HepG2 (cell line): ENCODE measurements at regions not wholly inside any gene's neighbourhood (a gene's known extent, or its start where the extent isn't known, plus 50 kb on each side); places are given as distances from the start of the nearest gene placed in this dataset.

Experiments
- ATAC-seq: fragments of 200-7000 bp; cut with Tn5 transposase; 3 replicates; pipeline ENCODE4 v1.9.1; 2020; ENCODE audit warnings: mild to moderate bottlenecking, moderate library complexity
- BruUV-seq: library from RNA; stranded (reverse); fragments of 400-500 nt; replicated peaks from 2 replicates; lab custom pipeline; 2021; lab: Mats Ljungman, UMichigan
- CTCF ChIA-PET: fragments of 300-600 bp; formaldehyde crosslinking; extraction: SDS; loops from one replicate; lab custom pipeline; 2021; ENCODE audit warnings: low total read pairs, inconsistent platforms, low intra/inter-chr PET ratio; lab: Yijun Ruan, JAX
- POLR2A ChIA-PET: fragments of 350-600 bp; sonication (Branson Sonifier 250); formaldehyde crosslinking; loops from one replicate; lab custom pipeline; 2020; ENCODE audit warnings: antibody characterized with exemption, inconsistent platforms; lab: Yijun Ruan, JAX
- DNase-seq: peaks from one replicate; pipeline ENCODE4 v3.0.0-alpha.2; 2015; ENCODE audit warnings: low spot score
- FAIRE-seq: peaks from 3 replicates; lab custom pipeline; 2011; peaks lifted over from hg19 to GRCh38; lab: Jason Lieb, UNC
- H2AFZ ChIP-seq: one replicate; pipeline ENCODE4 v1.6.1; 2011; ENCODE audit warnings: low read length, inconsistent platforms
- H3K27ac ChIP-seq: fragments of 300-600 bp; 3 replicates; pipeline ENCODE4 v1.8.0; 2011; ENCODE audit warnings: mixed run types, mild to moderate bottlenecking, mixed read lengths, low read length, inconsistent platforms; ENCODE audit not compliant: insufficient read depth; ENCODE audit errors: extremely low read length
- H3K27me3 ChIP-seq, 2 experiments: fragments of 200-600 bp in 1 of 2; 2 replicates in 1 of 2; 3 replicates in 1 of 2; pipeline versions ENCODE4 v1.6.0 to v1.8.0; 2011; ENCODE audit warnings: low read length in 2 of 2, mild to moderate bottlenecking in 2 of 2, moderate library complexity in 2 of 2, inconsistent platforms in 1 of 2; ENCODE audit not compliant: insufficient read depth in 2 of 2, control insufficient read depth in 1 of 2
- H3K36me3 ChIP-seq, 2 experiments: fragments of 200-600 bp in 1 of 2; replicated peaks in 1 of 2; 2 replicates in 1 of 2; 3 replicates in 1 of 2; pipeline versions ENCODE4 v1.5.1 to v1.8.0; 2011; ENCODE audit warnings: low read length in 2 of 2, inconsistent platforms in 1 of 2; ENCODE audit not compliant: insufficient read depth in 2 of 2, control insufficient read depth in 1 of 2
- H3K4me1 ChIP-seq: 2 replicates; pipeline ENCODE4 v1.5.1; 2012; ENCODE audit warnings: low read length, inconsistent platforms; ENCODE audit not compliant: insufficient read depth
- H3K4me2 ChIP-seq: 2 replicates; pipeline ENCODE4 v1.6.0; 2011; ENCODE audit warnings: low read depth, low read length, inconsistent platforms
- H3K4me3 ChIP-seq, 3 experiments: fragments of 200-600 bp in 1 of 3; sonication (generic), shearing (Covaris generic) in 1 of 3; replicated peaks in 1 of 3; 2 replicates each; pipeline ENCODE4 v1.5.1; 2011 to 2016; ENCODE audit warnings: low read length in 3 of 3, inconsistent platforms in 2 of 3, low read depth in 2 of 3, mild to moderate bottlenecking in 2 of 3, control low read depth in 1 of 3, mixed read lengths in 1 of 3; ENCODE audit not compliant: insufficient read depth in 1 of 3
- H3K79me2 ChIP-seq: one replicate; pipeline ENCODE4 v1.6.1; 2011; ENCODE audit warnings: low read length, inconsistent platforms; ENCODE audit not compliant: insufficient read depth
- H3K9ac ChIP-seq: 2 replicates; pipeline ENCODE4 v1.6.0; 2011; ENCODE audit warnings: mild to moderate bottlenecking, low read depth, low read length, inconsistent platforms; ENCODE audit not compliant: insufficient read depth
- H3K9me3 ChIP-seq: 2 replicates; pipeline ENCODE4 v1.5.1; 2012; ENCODE audit warnings: mild to moderate bottlenecking, low read length
- H4K20me1 ChIP-seq: 2 replicates; pipeline ENCODE4 v1.6.0; 2011; ENCODE audit warnings: inconsistent platforms, mild to moderate bottlenecking, low read length, moderate library complexity; ENCODE audit not compliant: insufficient read depth
- ATF7-NPFF ChIP-seq: sonication (generic); formaldehyde crosslinking; IDR thresholded peaks from 2 replicates; pipeline ENCODE4 v1.8.1; 2023; ENCODE audit warnings: mild to moderate bottlenecking, low read depth, missing genetic modification reagents, moderate library complexity
- BCL6 ChIP-seq: IDR thresholded peaks from 2 replicates; pipeline ENCODE4 v1.6.1; 2016; ENCODE audit warnings: missing genetic modification reagents, missing compliant biosample characterization
- CEBPG ChIP-seq: IDR thresholded peaks from 2 replicates; pipeline ENCODE4 v1.6.1; 2016
- CHCHD3 ChIP-seq: sonication (generic); formaldehyde crosslinking; IDR thresholded peaks from 2 replicates; pipeline ENCODE4 v1.8.0; 2022; ENCODE audit warnings: mild to moderate bottlenecking, missing genetic modification reagents, moderate library complexity
- E2F2 ChIP-seq: sonication (generic); formaldehyde crosslinking; IDR thresholded peaks from 2 replicates; pipeline ENCODE4 v1.4.0; 2020; ENCODE audit warnings: missing genetic modification reagents, borderline replicate concordance
- KAT7 ChIP-seq: IDR thresholded peaks from 2 replicates; pipeline ENCODE4 v1.6.1; 2018; ENCODE audit warnings: borderline replicate concordance, missing compliant biosample characterization
- LBX2 ChIP-seq: sonication (generic); formaldehyde crosslinking; IDR thresholded peaks from 2 replicates; pipeline ENCODE4 v1.5.0; 2020; ENCODE audit warnings: missing genetic modification reagents, mild to moderate bottlenecking, borderline replicate concordance
- NFKB2 ChIP-seq: sonication (generic); formaldehyde crosslinking; IDR thresholded peaks from 2 replicates; pipeline ENCODE4 v1.4.0; 2020; ENCODE audit warnings: missing genetic modification reagents, borderline replicate concordance
- NFKBIZ ChIP-seq: IDR thresholded peaks from 2 replicates; pipeline ENCODE4 v1.6.1; 2018; ENCODE audit warnings: missing genetic modification reagents, missing compliant biosample characterization
- PHF5A ChIP-seq: IDR thresholded peaks from one replicate; pipeline ENCODE4 v1.6.1; 2018; ENCODE audit warnings: low read depth, missing genetic modification reagents; ENCODE audit not compliant: unreplicated experiment
- SALL2 ChIP-seq: sonication (generic); formaldehyde crosslinking; IDR thresholded peaks from 2 replicates; pipeline ENCODE4 v1.8.1; 2023; ENCODE audit warnings: mild to moderate bottlenecking, missing genetic modification reagents, inconsistent platforms
- TBX2 ChIP-seq: sonication (generic); formaldehyde crosslinking; IDR thresholded peaks from 2 replicates; pipeline ENCODE4 v1.5.0; 2020; ENCODE audit warnings: missing genetic modification reagents, mild to moderate bottlenecking, borderline replicate concordance
- TEAD3 ChIP-seq: optimal IDR thresholded peaks from 2 replicates; pipeline ENCODE3; 2016; ENCODE audit warnings: borderline replicate concordance
- ZBTB2 ChIP-seq: sonication (generic); formaldehyde crosslinking; IDR thresholded peaks from 2 replicates; pipeline ENCODE4 v1.8.0; 2022; ENCODE audit warnings: low read depth, missing genetic modification reagents
- ZNF644 ChIP-seq: IDR thresholded peaks from 2 replicates; pipeline ENCODE4 v1.6.1; 2016; ENCODE audit warnings: low read depth
- WGBS: methylation state at CpG from one replicate; pipeline ENCODE4 v1.1.6; 2017; ENCODE audit warnings: low lambda C conversion rate; 5-methylcytosine and 5-hydroxymethylcytosine counted together
- in situ Hi-C: cut with HindIII; loops from 2 replicates; pipeline ENCODE4 v1.10.0; 2017; ENCODE audit warnings: low pct_unique_long_range_greater_than_20kb; ENCODE audit not compliant: extremely low pct_ligation_motif_present
- intact Hi-C: fragments of 100-400 bp; cut with micrococcal nuclease; formaldehyde crosslinking; loops from one replicate; pipeline ENCODE4 v1.10.0; 2022; ENCODE audit not compliant: unreplicated experiment
- TF ChIP-seq, protein P1 (sequence below): sonication (generic); formaldehyde crosslinking; IDR thresholded peaks from one replicate; pipeline ENCODE4 v1.5.1; 2020; ENCODE audit warnings: mild to moderate bottlenecking, missing genetic modification reagents; ENCODE audit errors: not compliant biosample characterization

DNA sequence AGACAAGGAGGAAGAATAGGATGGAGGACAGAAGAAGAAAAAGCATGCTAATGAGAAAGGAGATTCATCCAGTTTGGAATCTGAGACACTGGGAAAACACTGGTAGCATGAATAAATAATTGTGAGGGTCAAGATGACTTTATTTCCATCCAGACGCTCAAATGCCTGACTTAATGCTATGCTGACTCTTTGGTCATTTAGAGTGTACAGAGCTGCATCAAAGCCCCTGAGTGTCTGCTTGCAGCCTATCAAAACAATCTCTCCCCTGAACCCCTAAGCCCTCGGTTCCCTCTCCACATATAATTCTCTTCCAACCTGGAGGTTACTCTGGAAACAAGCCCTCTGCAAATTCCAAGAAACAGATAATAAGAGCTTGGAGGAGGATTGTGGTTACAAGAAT lies 208.8 kb downstream of the MAGEB17 start:
- Histone ChIP-seq H3K27ac (no peak overlapping the region), H4K20me1 (no peaks in the 10 kb centered on the region), H2AFZ (no peak overlapping the region), H3K9ac (no peak overlapping the region), H3K27me3 (no peaks in the 10 kb centered on the region), H3K36me3 (no peaks in the 10 kb centered on the region), H3K4me3 (no peak overlapping the region), H3K4me2 (no peak overlapping the region), H3K4me1 (no peaks in the 10 kb centered on the region), H3K79me2 (no peaks in the 10 kb centered on the region), H3K9me3 (no peaks in the 10 kb centered on the region)
- ATAC-seq = no peak
- WGBS = 71% methylated on average over 2 of the region's 2 CpGs
- in situ Hi-C loops = no loop called here
- intact Hi-C loops = no loop called here
- FAIRE-seq = no peak
- ChIA-PET POLR2A (no interaction called here), CTCF (no interaction called here)
- no peak for DNase-seq
- no TSS peak for BruUV-seq
- TF ChIP-seq, protein P1, sequence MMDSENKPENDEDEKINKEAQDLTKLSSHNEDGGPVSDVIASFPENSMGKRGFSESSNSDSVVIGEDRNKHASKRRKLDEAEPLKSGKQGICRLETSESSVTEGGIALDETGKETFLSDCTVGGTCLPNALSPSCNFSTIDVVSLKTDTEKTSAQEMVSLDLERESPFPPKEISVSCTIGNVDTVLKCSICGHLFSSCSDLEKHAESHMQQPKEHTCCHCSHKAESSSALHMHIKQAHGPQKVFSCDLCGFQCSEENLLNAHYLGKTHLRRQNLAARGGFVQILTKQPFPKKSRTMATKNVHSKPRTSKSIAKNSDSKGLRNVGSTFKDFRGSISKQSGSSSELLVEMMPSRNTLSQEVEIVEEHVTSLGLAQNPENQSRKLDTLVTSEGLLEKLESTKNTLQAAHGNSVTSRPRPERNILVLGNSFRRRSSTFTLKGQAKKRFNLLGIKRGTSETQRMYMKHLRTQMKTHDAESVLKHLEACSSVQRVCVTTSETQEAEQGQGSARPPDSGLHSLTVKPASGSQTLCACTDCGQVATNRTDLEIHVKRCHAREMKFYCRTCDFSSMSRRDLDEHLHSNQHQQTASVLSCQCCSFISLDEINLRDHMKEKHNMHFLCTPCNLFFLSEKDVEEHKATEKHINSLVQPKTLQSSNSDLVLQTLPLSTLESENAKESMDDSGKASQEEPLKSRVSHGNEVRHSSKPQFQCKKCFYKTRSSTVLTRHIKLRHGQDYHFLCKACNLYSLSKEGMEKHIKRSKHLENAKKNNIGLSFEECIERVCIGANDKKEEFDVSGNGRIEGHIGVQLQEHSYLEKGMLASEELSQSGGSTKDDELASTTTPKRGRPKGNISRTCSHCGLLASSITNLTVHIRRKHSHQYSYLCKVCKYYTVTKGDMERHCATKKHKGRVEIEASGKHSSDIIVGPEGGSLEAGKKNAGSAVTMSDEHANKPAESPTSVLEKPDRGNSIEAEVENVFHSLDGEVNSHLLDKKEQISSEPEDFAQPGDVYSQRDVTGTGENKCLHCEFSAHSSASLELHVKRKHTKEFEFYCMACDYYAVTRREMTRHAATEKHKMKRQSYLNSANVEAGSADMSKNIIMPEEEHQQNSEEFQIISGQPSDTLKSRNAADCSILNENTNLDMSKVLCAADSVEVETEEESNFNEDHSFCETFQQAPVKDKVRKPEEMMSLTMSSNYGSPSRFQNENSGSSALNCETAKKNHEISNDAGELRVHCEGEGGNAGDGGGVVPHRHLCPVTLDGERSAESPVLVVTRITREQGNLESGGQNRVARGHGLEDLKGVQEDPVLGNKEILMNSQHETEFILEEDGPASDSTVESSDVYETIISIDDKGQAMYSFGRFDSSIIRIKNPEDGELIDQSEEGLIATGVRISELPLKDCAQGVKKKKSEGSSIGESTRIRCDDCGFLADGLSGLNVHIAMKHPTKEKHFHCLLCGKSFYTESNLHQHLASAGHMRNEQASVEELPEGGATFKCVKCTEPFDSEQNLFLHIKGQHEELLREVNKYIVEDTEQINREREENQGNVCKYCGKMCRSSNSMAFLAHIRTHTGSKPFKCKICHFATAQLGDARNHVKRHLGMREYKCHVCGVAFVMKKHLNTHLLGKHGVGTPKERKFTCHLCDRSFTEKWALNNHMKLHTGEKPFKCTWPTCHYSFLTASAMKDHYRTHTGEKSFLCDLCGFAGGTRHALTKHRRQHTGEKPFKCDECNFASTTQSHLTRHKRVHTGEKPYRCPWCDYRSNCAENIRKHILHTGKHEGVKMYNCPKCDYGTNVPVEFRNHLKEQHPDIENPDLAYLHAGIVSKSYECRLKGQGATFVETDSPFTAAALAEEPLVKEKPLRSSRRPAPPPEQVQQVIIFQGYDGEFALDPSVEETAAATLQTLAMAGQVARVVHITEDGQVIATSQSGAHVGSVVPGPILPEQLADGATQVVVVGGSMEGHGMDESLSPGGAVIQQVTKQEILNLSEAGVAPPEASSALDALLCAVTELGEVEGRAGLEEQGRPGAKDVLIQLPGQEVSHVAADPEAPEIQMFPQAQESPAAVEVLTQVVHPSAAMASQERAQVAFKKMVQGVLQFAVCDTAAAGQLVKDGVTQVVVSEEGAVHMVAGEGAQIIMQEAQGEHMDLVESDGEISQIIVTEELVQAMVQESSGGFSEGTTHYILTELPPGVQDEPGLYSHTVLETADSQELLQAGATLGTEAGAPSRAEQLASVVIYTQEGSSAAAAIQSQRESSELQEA (CRISPR knock-in tag) = no peak
- TF ChIP-seq CEBPG (CRISPR knock-in tag) (no peak), KAT7 (CRISPR knock-in tag) (no peak), TEAD3 (CRISPR knock-in tag) (no peak), NFKB2 (no peak), CHCHD3 (no peak), SALL2 (no peak), E2F2 (CRISPR knock-in tag) (no peak), LBX2 (no peak), TBX2 (CRISPR knock-in tag) (no peak), ZNF644 (CRISPR knock-in tag) (no peak), ZBTB2 (CRISPR knock-in tag) (no peak), ATF7-NPFF (no peak), BCL6 (CRISPR knock-in tag) (no peak), PHF5A (CRISPR knock-in tag) (no peak), NFKBIZ (CRISPR knock-in tag) (no peak)
